H1 (cell line): ENCODE measurements at regions not wholly inside any gene's neighbourhood (a gene's known extent, or its start where the extent isn't known, plus 50 kb on each side); places are given as distances from the start of the nearest gene placed in this dataset.

Experiments used
- CEBPB ChIP-seq: IDR thresholded peaks from 2 replicates; pipeline ENCODE4 v1.6.1; 2012; ENCODE audit warnings: low read depth, low read length
- CHD1 ChIP-seq: IDR thresholded peaks from 2 replicates; pipeline ENCODE4 v1.6.1; 2012; ENCODE audit warnings: low read depth, low read length, improper control_type of control experiment
- CTBP2 ChIP-seq: IDR thresholded peaks from 2 replicates; pipeline ENCODE4 v1.7.0; 2011; ENCODE audit warnings: borderline replicate concordance, mild to moderate bottlenecking, moderate library complexity, mixed read lengths, low read length; ENCODE audit not compliant: insufficient read depth, insufficient read length
- EZH2 ChIP-seq: fragments of 200-600 bp; sonication (generic); IDR thresholded peaks from 2 replicates; pipeline ENCODE4 v1.7.1; 2012; ENCODE audit warnings: low read depth, mild to moderate bottlenecking, moderate library complexity, low read length, inconsistent platforms; ENCODE audit not compliant: severe bottlenecking
- FOSL1 ChIP-seq: IDR thresholded peaks from 2 replicates; pipeline ENCODE4 v1.6.1; 2011; ENCODE audit warnings: mild to moderate bottlenecking, low read depth, low read length, moderate library complexity; ENCODE audit not compliant: insufficient read depth
- JUND ChIP-seq: IDR thresholded peaks from 2 replicates; pipeline ENCODE4 v1.6.1; 2011; ENCODE audit warnings: mild to moderate bottlenecking, improper control_type of control experiment, low read length
- POLR2A ChIP-seq, 2 experiments: IDR thresholded peaks; 1 replicate in 1 of 2; 2 replicates in 1 of 2; pipeline ENCODE4 v1.6.1; 2011; ENCODE audit warnings: low read depth in 2 of 2, low read length in 2 of 2, mild to moderate bottlenecking in 2 of 2; ENCODE audit errors: control extremely low read depth in 1 of 2
- POLR2AphosphoS5 ChIP-seq: IDR thresholded peaks from 2 replicates; pipeline ENCODE4 v1.6.1; 2011; ENCODE audit warnings: low read depth, low read length
- RAD21 ChIP-seq, 2 experiments: IDR thresholded peaks in 1 of 2; conservative IDR thresholded peaks in 1 of 2; 2 replicates each; pipeline ENCODE4 v1.6.1; 2011; ENCODE audit warnings: low read depth in 2 of 2, low read length in 2 of 2, improper control_type of control experiment in 1 of 2, inconsistent platforms in 1 of 2, mild to moderate bottlenecking in 1 of 2, moderate library complexity in 1 of 2
- TF ChIP-seq, protein P1 (sequence below), 3 experiments: IDR thresholded peaks; 1 replicate in 2 of 3; 2 replicates in 1 of 3; pipeline versions ENCODE4 v1.5.1 to v1.6.1; 2011; ENCODE audit warnings: low read length in 3 of 3, mild to moderate bottlenecking in 3 of 3, inconsistent platforms in 2 of 3, low read depth in 1 of 3, moderate library complexity in 1 of 3; ENCODE audit not compliant: insufficient read depth in 1 of 3; ENCODE audit errors: control extremely low read depth in 1 of 3
- TF ChIP-seq, protein P2 (sequence below): IDR thresholded peaks from 2 replicates; pipeline ENCODE4 v1.6.1; 2012; ENCODE audit warnings: inconsistent platforms

DNA sequence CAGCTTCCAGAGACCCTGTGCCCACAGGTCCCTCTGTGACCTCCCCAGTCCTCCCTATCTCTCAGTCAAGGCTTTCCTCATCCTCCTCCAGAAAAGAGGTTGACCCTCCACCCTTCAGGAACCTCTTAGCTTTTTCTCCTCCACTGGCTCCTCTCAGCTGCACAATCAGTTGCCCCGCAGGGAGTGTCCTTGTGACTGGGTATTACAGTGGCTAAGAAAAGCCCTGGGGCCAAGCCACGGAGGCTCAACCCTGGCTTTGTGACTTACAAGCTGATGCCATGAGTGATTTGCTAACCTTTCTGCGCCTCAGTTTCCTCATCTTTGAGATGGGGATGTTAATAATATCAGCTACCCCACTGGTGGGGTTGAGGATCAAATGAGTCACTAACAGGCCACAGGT lies 66.4 kb upstream of the ZMIZ1 start:
- TF ChIP-seq, protein P1, sequence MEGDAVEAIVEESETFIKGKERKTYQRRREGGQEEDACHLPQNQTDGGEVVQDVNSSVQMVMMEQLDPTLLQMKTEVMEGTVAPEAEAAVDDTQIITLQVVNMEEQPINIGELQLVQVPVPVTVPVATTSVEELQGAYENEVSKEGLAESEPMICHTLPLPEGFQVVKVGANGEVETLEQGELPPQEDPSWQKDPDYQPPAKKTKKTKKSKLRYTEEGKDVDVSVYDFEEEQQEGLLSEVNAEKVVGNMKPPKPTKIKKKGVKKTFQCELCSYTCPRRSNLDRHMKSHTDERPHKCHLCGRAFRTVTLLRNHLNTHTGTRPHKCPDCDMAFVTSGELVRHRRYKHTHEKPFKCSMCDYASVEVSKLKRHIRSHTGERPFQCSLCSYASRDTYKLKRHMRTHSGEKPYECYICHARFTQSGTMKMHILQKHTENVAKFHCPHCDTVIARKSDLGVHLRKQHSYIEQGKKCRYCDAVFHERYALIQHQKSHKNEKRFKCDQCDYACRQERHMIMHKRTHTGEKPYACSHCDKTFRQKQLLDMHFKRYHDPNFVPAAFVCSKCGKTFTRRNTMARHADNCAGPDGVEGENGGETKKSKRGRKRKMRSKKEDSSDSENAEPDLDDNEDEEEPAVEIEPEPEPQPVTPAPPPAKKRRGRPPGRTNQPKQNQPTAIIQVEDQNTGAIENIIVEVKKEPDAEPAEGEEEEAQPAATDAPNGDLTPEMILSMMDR (IDR thresholded peaks at IDR 0.05; ENCODE audit: control extremely low read depth in 1 of 3, insufficient read depth in 1 of 3, low read depth in 1 of 3, low read length in 3 of 3) = no peak
- TF ChIP-seq POLR2A (IDR thresholded peaks at IDR 0.05; ENCODE audit: control extremely low read depth in 1 of 2, low read depth in 2 of 2, low read length in 2 of 2) (no peak), CHD1 (no peak), JUND (no peak), CTBP2 (no peak), FOSL1 (no peak), CEBPB (no peak), EZH2 (no peak), RAD21 (IDR thresholded peaks at IDR 0.05 in 1 of 2, conservative IDR thresholded peaks at IDR 0.05 in 1 of 2; ENCODE audit: low read depth in 2 of 2, low read length in 2 of 2) (no peak), POLR2AphosphoS5 (no peak)
- TF ChIP-seq, protein P2, sequence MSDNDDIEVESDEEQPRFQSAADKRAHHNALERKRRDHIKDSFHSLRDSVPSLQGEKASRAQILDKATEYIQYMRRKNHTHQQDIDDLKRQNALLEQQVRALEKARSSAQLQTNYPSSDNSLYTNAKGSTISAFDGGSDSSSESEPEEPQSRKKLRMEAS = no peak
